ENCODE measurements at regions not wholly inside any gene's neighbourhood (a gene's known extent, or its start where the extent isn't known, plus 50 kb on each side); places are given as distances from the start of the nearest gene placed in this dataset.

- DNase-seq, result no peak
- H3K27me3 ChIP-seq, result no peaks in the 10 kb centered on the region
- H3K27ac ChIP-seq, result no peak overlapping the region
- TF ChIP-seq, protein P1, sequence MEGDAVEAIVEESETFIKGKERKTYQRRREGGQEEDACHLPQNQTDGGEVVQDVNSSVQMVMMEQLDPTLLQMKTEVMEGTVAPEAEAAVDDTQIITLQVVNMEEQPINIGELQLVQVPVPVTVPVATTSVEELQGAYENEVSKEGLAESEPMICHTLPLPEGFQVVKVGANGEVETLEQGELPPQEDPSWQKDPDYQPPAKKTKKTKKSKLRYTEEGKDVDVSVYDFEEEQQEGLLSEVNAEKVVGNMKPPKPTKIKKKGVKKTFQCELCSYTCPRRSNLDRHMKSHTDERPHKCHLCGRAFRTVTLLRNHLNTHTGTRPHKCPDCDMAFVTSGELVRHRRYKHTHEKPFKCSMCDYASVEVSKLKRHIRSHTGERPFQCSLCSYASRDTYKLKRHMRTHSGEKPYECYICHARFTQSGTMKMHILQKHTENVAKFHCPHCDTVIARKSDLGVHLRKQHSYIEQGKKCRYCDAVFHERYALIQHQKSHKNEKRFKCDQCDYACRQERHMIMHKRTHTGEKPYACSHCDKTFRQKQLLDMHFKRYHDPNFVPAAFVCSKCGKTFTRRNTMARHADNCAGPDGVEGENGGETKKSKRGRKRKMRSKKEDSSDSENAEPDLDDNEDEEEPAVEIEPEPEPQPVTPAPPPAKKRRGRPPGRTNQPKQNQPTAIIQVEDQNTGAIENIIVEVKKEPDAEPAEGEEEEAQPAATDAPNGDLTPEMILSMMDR (IDR thresholded peaks at IDR 0.05), result no peak
- TF ChIP-seq POLR2A (IDR thresholded peaks at IDR 0.05), result no peak
- no peaks in the 10 kb centered on the region for H3K9me3 ChIP-seq
- no peaks in the 10 kb centered on the region for H3K4me1 ChIP-seq
- no peaks in the 10 kb centered on the region for H3K36me3 ChIP-seq
- H3K4me3 ChIP-seq, result no peak overlapping the region
Observed at GRCh38 chr16:6892966-6893365, 439.7 kb upstream of the RBFOX1 start.

- Histone ChIP-seq H3K4me1 (no peaks in the 10 kb centered on the region), H3K27ac (no peak overlapping the region), H3K9me3 (no peaks in the 10 kb centered on the region), H3K4me3 (no peak overlapping the region), H3K27me3 (no peaks in the 10 kb centered on the region), H3K36me3 (no peaks in the 10 kb centered on the region)
- no peak for DNase-seq
- TF ChIP-seq, protein P1 (IDR thresholded peaks at IDR 0.05), result no peak
- no peak for TF ChIP-seq POLR2A (IDR thresholded peaks at IDR 0.05)
Observed at GRCh38 chr16:6891496-6891895, 441.1 kb upstream of the RBFOX1 start.

GRCh38 chr16:6888531-6888930 lies 444.1 kb upstream of the RBFOX1 start:
- TF ChIP-seq, protein P1 (IDR thresholded peaks at IDR 0.05), result no peak
- TF ChIP-seq POLR2A (IDR thresholded peaks at IDR 0.05), result no peak
- Histone ChIP-seq H3K27ac (no peak overlapping the region), H3K9me3 (no peaks in the 10 kb centered on the region), H3K36me3 (no peaks in the 10 kb centered on the region), H3K4me3 (no peak overlapping the region), H3K27me3 (no peaks in the 10 kb centered on the region), H3K4me1 (no peaks in the 10 kb centered on the region)
- no peak for DNase-seq

- Histone ChIP-seq H3K4me3 (no peak overlapping the region), H3K27me3 (no peaks in the 10 kb centered on the region), H3K36me3 (no peaks in the 10 kb centered on the region), H3K9me3 (no peaks in the 10 kb centered on the region), H3K4me1 (no peaks in the 10 kb centered on the region), H3K27ac (no peak overlapping the region)
- TF ChIP-seq POLR2A (IDR thresholded peaks at IDR 0.05), result no peak
- TF ChIP-seq, protein P1 (IDR thresholded peaks at IDR 0.05), result no peak
- no peak for DNase-seq
Observed at GRCh38 chr16:6884002-6884401, 448.6 kb upstream of the RBFOX1 start.

GRCh38 chr16:6880263-6880662 lies 452.4 kb upstream of the RBFOX1 start:
- Histone ChIP-seq H3K36me3 (no peaks in the 10 kb centered on the region), H3K27ac (no peak overlapping the region), H3K9me3 (no peaks in the 10 kb centered on the region), H3K4me1 (no peaks in the 10 kb centered on the region), H3K4me3 (no peak overlapping the region), H3K27me3 (no peaks in the 10 kb centered on the region)
- no peak for TF ChIP-seq POLR2A (IDR thresholded peaks at IDR 0.05)
- TF ChIP-seq, protein P1 (IDR thresholded peaks at IDR 0.05), result no peak
- DNase-seq, result no peak

GRCh38 chr16:6864671-6865070 lies 468.0 kb upstream of the RBFOX1 start:
- TF ChIP-seq POLR2A (IDR thresholded peaks at IDR 0.05), result no peak
- TF ChIP-seq, protein P1 (IDR thresholded peaks at IDR 0.05), result no peak
- Histone ChIP-seq H3K36me3 (no peaks in the 10 kb centered on the region), H3K27me3 (no peaks in the 10 kb centered on the region), H3K27ac (no peak overlapping the region), H3K4me3 (no peak overlapping the region), H3K9me3 (no peaks in the 10 kb centered on the region), H3K4me1 (no peaks in the 10 kb centered on the region)
- no peak for DNase-seq
